ENCODE measurements at regions not wholly inside any gene's neighbourhood (a gene's known extent, or its start where the extent isn't known, plus 50 kb on each side); places are given as distances from the start of the nearest gene placed in this dataset.

GRCh38 chr20:63071541-63072181 is 64.9 kb upstream of the BHLHE23 start:
- no peak for TF ChIP-seq CTCF (IDR thresholded peaks at IDR 0.05)
- TF ChIP-seq POLR2A (IDR thresholded peaks at IDR 0.05) = no peak
